HUES64 (cell line): ENCODE measurements at regions not wholly inside any gene's neighbourhood (a gene's known extent, or its start where the extent isn't known, plus 50 kb on each side); places are given as distances from the start of the nearest gene placed in this dataset.

ENCODE experiments used
- H3K27ac ChIP-seq: 2 replicates; pipeline ENCODE4 v1.7.0; 2013; ENCODE audit warnings: low read depth, low read length, inconsistent platforms
- H3K27me3 ChIP-seq: 2 replicates; pipeline ENCODE4 v1.6.1; 2013; ENCODE audit warnings: mild to moderate bottlenecking, low read length; ENCODE audit not compliant: insufficient read depth
- H3K36me3 ChIP-seq: 2 replicates; pipeline ENCODE4 v1.6.1; 2013; ENCODE audit warnings: mild to moderate bottlenecking, low read length; ENCODE audit not compliant: insufficient read depth
- H3K4me1 ChIP-seq: 2 replicates; pipeline ENCODE4 v1.6.1; 2013; ENCODE audit warnings: mild to moderate bottlenecking, low read length, moderate library complexity; ENCODE audit not compliant: insufficient read depth
- H3K4me3 ChIP-seq: 2 replicates; pipeline ENCODE4 v1.5.1; 2013; ENCODE audit warnings: mild to moderate bottlenecking, low read length, moderate library complexity
- H3K9ac ChIP-seq: 2 replicates; pipeline ENCODE4 v1.6.1; 2013; ENCODE audit warnings: mild to moderate bottlenecking, low read depth, low read length
- H3K9me3 ChIP-seq: 2 replicates; pipeline ENCODE4 v1.6.1; 2013; ENCODE audit warnings: low read depth, low read length; ENCODE audit not compliant: insufficient read depth
- WGBS: fragments of 150-250, 120-280 bp; methylation state at CpG from one replicate; pipeline ENCODE4 v1.1.7; 2013; ENCODE audit warnings: missing lambda C conversion rate; 5-methylcytosine and 5-hydroxymethylcytosine counted together

DNA sequence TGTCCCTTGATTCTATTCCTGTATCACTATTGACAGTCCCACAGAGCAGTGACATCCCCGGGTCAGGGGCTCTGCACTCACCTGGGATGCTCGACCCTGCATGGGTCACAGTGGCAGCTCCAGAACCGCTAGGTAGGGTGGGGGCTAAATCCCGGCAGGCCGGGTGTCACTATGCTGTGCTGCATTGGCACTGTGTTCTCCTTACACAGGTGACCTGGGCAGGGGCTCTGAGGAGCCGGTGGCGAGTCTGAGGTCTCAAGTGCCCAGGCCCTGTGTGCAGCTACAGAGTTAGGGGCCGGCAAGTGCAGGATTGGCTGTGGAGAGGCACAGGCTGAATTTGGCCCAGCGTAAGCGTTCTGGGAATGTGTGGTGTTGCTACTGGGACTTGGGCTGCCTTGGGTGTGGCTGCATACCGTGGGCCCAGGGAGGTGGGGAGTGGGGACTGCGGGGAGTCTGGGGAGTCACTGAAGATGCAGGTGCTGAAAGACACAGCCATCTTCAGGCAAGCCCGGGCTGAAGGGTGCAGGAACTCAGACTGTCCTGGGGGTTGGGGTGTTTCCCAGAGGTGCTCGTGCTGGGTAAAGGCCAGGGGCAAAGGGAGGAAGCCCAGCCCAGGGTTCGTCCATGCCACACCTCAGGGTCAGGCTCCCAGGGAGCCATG lies 102.6 kb upstream of the PRR20G start:
- H3K9ac ChIP-seq, result no peak overlapping the region
- H3K36me3 ChIP-seq, result no peaks in the 10 kb centered on the region
- no peaks in the 10 kb centered on the region for H3K27me3 ChIP-seq
- H3K9me3 ChIP-seq, result no peaks in the 10 kb centered on the region
- H3K4me1 ChIP-seq, result peaks cover 2% of the 10 kb centered on the region; the same call in 1 of the 2 replicates
- H3K27ac ChIP-seq, result no peak overlapping the region
- 86% methylated on average over 15 of the region's 15 CpGs for WGBS
- no peak overlapping the region for H3K4me3 ChIP-seq

- no peak overlapping the region for H3K27ac ChIP-seq
- H3K4me1 ChIP-seq, result no peaks in the 10 kb centered on the region
- no peak overlapping the region for H3K9ac ChIP-seq
- no peaks in the 10 kb centered on the region for H3K36me3 ChIP-seq
- no peaks in the 10 kb centered on the region for H3K27me3 ChIP-seq
- no peaks in the 10 kb centered on the region for H3K9me3 ChIP-seq
- 97% methylated on average over 2 of the region's 2 CpGs for WGBS
- no peak overlapping the region for H3K4me3 ChIP-seq
These were observed 102.1 kb upstream of the PRR20G start for GRCh38 chr3:127389913-127390312.

GRCh38 chr3:127389420-127389819 lies 101.6 kb upstream of the PRR20G start:
- H3K9ac ChIP-seq, result no peak overlapping the region
- H3K27ac ChIP-seq, result no peak overlapping the region
- H3K4me3 ChIP-seq, result no peak overlapping the region
- H3K36me3 ChIP-seq, result no peaks in the 10 kb centered on the region
- no peaks in the 10 kb centered on the region for H3K4me1 ChIP-seq
- WGBS, result 87% methylated on average over 10 of the region's 10 CpGs
- no peaks in the 10 kb centered on the region for H3K9me3 ChIP-seq
- no peaks in the 10 kb centered on the region for H3K27me3 ChIP-seq

DNA sequence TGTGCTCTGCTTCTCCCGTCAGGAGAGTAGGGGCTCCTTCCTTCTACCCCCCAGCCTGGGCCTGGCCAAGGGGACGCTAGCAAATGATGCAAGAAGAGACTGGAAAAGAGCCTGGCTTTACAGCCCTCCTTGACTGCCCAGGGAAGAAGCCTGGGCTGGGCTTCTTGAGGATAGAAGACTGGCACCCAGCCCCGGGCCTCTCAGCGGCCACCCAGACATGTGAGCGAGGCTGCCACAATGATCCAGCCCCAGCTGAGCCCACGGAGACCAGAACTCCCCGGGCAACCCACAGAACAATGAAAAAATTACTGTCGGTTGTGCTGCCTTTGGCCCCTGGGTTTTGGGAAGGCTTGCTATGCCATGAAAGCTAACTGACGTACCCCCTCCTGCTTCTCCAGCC lies 100.6 kb upstream of the PRR20G start:
- H3K36me3 ChIP-seq, result no peaks in the 10 kb centered on the region
- H3K4me1 ChIP-seq, result no peaks in the 10 kb centered on the region
- H3K9me3 ChIP-seq, result no peaks in the 10 kb centered on the region
- H3K27ac ChIP-seq, result no peak overlapping the region
- WGBS, result 87% methylated on average over 9 of the region's 9 CpGs
- no peak overlapping the region for H3K4me3 ChIP-seq
- H3K27me3 ChIP-seq, result no peaks in the 10 kb centered on the region
- no peak overlapping the region for H3K9ac ChIP-seq

DNA sequence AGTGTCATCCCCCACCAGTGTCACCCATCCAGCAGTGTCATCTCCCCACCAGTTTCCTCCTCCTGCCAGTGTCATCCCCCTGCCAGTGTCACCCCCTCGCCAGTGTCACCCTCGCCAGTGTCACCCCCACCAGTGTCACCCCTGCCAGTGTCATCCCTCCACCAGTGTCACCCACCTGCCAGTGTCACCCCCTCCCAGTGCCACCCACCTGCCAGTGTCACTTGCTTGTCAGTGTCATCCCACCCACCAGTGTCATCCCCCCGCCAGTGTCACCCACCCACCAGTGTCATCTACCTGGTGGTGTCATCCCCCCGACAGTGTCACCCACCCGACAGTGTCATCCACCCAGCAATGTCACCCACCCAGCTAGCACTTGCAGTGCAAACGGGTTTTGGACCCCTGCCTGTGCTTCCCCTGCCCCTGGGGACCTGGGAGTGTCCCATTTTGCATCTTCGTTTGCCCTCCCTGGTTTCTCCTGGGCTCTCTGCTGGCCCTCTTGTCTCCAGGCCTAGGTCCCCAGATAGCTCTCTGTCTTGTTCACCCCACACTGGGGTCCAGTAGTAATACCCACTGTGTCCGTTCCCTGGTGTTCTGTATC lies 99.8 kb upstream of the PRR20G start:
- Histone ChIP-seq H3K9me3 (no peaks in the 10 kb centered on the region), H3K4me1 (no peaks in the 10 kb centered on the region), H3K27ac (no peak overlapping the region), H3K9ac (no peak overlapping the region), H3K36me3 (no peaks in the 10 kb centered on the region), H3K27me3 (no peaks in the 10 kb centered on the region), H3K4me3 (no peak overlapping the region)
- WGBS, result 89% methylated on average over 8 of the region's 8 CpGs

GRCh38 chr3:127387119-127387518 lies 99.3 kb upstream of the PRR20G start:
- no peaks in the 10 kb centered on the region for H3K36me3 ChIP-seq
- H3K4me1 ChIP-seq, result no peaks in the 10 kb centered on the region
- no peaks in the 10 kb centered on the region for H3K27me3 ChIP-seq
- H3K9me3 ChIP-seq, result no peaks in the 10 kb centered on the region
- 88% methylated on average over 7 of the region's 8 CpGs for WGBS
- H3K4me3 ChIP-seq, result no peak overlapping the region
- H3K9ac ChIP-seq, result no peak overlapping the region
- no peak overlapping the region for H3K27ac ChIP-seq

GRCh38 chr3:127386490-127386889 lies 98.6 kb upstream of the PRR20G start:
- Histone ChIP-seq H3K27ac (no peak overlapping the region), H3K9ac (no peak overlapping the region), H3K4me1 (no peaks in the 10 kb centered on the region), H3K27me3 (no peaks in the 10 kb centered on the region), H3K4me3 (no peak overlapping the region), H3K9me3 (no peaks in the 10 kb centered on the region), H3K36me3 (no peaks in the 10 kb centered on the region)
- WGBS, result 94% methylated on average over 7 of the region's 9 CpGs

GRCh38 chr3:127385540-127385870 lies 97.7 kb upstream of the PRR20G start:
- Histone ChIP-seq H3K36me3 (no peaks in the 10 kb centered on the region), H3K9ac (no peak overlapping the region), H3K27ac (no peak overlapping the region), H3K27me3 (no peaks in the 10 kb centered on the region), H3K9me3 (no peaks in the 10 kb centered on the region), H3K4me3 (no peak overlapping the region), H3K4me1 (no peaks in the 10 kb centered on the region)
- WGBS, result 88% methylated on average over 5 of the region's 5 CpGs

DNA sequence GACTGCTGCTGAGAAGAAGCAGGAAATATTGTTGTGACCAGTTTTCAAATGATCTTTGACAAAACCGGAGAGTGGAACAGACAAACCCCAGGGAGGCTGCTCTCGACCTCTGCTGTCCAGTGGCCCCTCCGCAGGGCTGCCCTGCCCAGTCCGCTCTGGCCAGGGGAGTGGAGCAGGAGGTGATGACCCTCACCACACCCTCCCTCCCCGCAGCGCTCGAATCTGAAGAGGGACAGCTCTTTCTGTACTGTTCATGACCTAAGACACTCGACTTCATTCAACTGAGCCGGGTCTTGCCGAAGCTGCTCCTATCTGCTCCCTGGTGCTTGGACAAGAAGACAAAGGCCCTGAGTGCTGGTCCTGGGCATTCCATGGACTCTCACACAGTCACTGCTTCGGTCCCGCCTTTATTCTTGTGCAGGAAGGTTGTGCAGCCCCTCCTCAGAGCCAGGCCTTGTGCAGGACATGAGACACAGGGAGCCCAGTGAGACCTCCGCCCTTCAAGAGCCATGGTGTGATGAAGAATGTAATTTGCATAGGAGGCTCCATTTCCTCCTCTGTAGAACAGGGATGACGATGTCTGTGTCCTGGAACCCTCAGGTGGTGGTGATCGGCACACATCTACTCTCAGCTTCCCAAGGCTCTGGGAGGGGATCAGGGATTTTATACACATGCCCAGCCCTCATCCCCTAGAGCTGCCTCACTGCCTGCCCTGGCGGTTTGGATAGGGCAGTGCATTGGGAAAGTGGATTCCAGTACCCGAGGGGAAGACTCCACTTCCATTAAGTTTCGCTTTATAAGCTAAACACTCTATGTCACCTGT lies 97.1 kb upstream of the PRR20G start:
- H3K9ac ChIP-seq, result no peak overlapping the region
- H3K36me3 ChIP-seq, result no peaks in the 10 kb centered on the region
- no peak overlapping the region for H3K4me3 ChIP-seq
- no peaks in the 10 kb centered on the region for H3K27me3 ChIP-seq
- H3K27ac ChIP-seq, result no peak overlapping the region
- H3K4me1 ChIP-seq, result no peaks in the 10 kb centered on the region
- WGBS, result 87% methylated on average over 16 of the region's 18 CpGs
- H3K9me3 ChIP-seq, result no peaks in the 10 kb centered on the region

GRCh38 chr3:127383656-127384179 lies 95.9 kb upstream of the PRR20G start:
- no peak overlapping the region for H3K4me3 ChIP-seq
- no peak overlapping the region for H3K27ac ChIP-seq
- H3K9me3 ChIP-seq, result no peaks in the 10 kb centered on the region
- H3K4me1 ChIP-seq, result no peaks in the 10 kb centered on the region
- H3K27me3 ChIP-seq, result no peaks in the 10 kb centered on the region
- no peak overlapping the region for H3K9ac ChIP-seq
- no peaks in the 10 kb centered on the region for H3K36me3 ChIP-seq
- WGBS, result 89% methylated on average over 7 of the region's 10 CpGs
